ENCODE measurements at regions not wholly inside any gene's neighbourhood (a gene's known extent, or its start where the extent isn't known, plus 50 kb on each side); places are given as distances from the start of the nearest gene placed in this dataset.
"Not testable (repeated sequence)": the region's sequence is repeated elsewhere in the genome, so short reads cannot be mapped to it uniquely, and the experiment has no call there.

DNA sequence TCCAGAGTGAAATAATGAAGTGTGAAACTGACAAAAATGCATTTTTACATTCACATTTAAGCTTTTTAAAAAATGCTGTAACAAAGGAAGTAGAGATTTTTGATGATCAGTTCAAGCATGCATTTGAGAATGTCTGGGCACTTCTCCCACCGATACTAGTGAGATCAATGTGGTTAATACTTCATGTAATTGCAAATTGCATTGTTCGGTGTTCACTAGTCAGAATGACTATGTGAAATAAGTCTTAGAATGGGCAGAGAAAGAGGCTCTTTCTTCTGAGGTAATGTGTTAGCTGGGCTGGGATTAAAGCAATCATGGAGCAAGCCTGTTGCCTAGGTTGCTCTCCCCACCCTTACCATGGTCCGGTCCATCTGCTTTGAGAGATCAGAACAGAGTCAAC is 587.0 kb upstream of the GRM7 start:
- no peak for DNase-seq (ENCODE audit: low spot score)

DNA sequence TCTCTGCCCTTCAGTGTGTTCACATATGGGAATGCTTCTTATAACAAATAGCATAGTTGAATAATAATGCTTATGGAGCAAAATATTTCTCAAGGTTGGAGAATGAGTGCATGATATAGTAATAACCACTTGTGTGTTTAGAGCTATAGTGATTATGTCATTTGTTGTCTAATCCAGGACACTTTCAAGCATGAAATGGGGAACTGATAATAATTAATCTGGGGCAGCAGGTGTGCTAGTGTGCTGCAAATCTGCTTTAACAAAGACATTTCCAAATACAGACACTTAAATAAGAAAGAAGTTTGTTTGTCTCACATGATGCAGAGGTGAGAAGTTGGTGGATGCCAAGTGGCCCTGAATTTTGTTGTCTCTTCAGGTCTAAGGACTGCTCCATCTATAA is 579.3 kb upstream of the GRM7 start:
- DNase-seq (ENCODE audit: low spot score), result no peak

- DNase-seq (ENCODE audit: low spot score), result no peak
These were observed 578.0 kb upstream of the GRM7 start for GRCh38 chr3:6282918-6283317.

GRCh38 chr3:6287088-6287875 is 573.6 kb upstream of the GRM7 start:
- DNase-seq (ENCODE audit: low spot score), result no peak

DNA sequence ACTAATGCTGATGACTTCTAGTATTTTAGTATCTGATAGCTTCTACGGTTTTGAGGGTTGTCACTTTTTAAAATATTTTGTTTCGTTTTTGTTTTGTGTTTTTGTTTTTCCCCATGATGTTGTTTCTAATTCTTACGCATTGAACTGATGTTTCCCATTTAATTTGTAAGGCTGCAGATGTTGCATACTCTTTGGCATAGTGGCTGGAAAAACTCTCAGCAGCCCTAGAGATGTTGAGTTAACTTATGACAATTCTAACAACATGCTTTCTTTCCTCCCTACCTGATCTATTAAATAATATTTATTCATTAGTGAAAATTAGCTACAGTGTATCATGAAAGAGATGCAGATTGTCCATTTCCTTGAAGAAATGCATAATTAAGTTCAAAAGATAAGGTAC is 559.3 kb upstream of the GRM7 start:
- no peak for DNase-seq (ENCODE audit: low spot score)

- no peak for DNase-seq (ENCODE audit: low spot score)
These were observed 545.0 kb upstream of the GRM7 start for GRCh38 chr3:6315906-6316305.

- no peak for DNase-seq (ENCODE audit: low spot score)
These were observed 538.9 kb upstream of the GRM7 start for GRCh38 chr3:6321999-6322398.

- no peak for DNase-seq (ENCODE audit: low spot score)
These were observed 534.1 kb upstream of the GRM7 start for GRCh38 chr3:6326771-6327170.

DNA sequence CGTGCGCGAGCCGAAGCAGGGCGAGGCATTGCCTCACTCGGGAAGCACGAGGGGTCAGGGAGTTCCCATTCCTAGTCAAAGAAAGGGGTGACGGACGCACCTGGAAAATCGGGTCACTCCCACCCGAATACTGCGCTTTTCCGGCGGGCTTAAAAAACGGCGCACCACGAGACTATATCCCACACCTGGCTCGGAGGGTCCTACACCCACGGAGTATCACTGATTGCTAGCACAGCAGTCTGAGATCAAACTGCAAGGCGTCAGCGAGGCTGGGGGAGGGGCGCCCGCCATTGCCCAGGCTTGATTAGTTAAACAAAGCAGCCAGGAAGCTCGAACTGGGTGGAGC is 520.0 kb upstream of the GRM7 start:
- not testable (repeated sequence) for DNase-seq (ENCODE audit: low spot score)

DNA sequence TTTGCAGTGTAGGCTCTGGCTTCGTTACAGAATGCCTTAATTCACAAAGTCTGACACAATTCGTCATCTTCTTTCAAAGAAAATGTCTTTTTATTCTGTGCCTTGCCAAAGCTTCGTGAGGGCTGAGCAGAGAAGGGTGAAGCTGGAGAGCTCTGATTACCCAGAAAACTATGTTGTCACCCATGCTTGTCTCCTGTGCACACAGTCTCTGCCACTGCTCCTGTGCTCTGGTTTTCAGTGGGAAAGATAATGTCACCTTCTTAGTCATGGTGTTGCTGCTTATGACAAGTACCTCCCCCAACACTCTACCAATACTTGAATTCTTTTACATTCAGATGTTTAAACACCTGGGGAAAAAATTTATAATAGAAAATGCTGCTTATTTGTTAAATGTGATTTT is 509.2 kb upstream of the GRM7 start:
- DNase-seq (ENCODE audit: low spot score), result no peak

GRCh38 chr3:6354653-6355052 is 506.3 kb upstream of the GRM7 start:
- no peak for DNase-seq (ENCODE audit: low spot score)

DNA sequence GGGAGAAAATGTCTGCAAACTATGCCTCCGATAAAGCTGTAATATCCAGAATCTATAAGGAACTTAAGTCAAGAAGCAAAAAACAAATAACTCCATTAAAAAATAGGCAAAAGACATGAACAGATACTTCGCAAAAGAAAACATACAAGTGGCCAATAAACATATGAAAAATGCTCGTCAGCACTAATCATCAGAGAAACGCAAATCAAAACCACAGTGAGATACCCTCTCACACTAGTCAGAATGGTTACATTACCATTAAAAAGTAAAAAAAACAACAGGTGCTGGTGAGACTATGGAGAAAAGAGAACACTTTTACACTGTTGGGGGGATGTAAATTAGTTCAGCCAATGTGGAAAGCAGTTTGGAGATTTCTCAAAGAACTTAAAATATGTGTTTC is 498.5 kb upstream of the GRM7 start:
- no peak for DNase-seq (ENCODE audit: low spot score)

DNA sequence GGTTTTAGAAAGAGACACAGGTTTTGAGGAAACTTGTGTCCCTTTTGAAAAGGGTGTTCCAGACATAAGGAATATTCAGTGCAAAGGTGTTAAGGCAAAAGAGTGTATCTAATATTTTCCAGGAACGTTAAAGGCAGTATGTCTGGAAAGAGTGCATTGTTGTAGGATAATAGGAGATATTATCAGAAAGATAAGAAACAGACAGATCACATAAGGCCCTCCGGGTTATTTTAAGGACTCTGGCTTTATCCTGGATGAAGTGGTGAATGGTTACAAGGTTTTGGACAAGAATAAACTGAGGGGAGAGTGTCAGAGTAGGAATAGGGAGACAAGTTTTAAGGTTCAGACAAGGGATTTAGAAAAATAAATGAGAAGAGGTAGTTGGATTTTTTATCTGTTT is 493.7 kb upstream of the GRM7 start:
- DNase-seq (ENCODE audit: low spot score), result no peak

DNA sequence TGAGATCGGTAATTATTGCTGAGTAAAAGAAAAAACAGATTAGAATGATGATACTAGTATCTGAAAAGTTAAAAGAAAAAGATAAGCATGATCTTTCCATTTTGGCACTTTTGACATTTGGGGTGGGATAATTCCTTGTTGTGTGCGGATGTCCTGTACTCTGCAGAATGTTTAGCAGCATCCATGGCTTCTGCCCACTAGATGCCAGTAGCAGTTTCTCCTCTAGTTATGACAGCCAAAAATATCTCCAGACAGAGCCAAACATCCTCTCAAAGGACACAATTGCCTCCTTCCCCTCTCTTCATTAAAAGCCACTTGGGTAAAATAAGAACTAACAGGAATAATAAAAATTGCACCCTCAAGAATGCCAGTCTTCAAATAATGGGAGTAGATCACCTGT is 468.8 kb upstream of the GRM7 start:
- DNase-seq (ENCODE audit: low spot score), result no peak

GRCh38 chr3:6394944-6395343 is 466.0 kb upstream of the GRM7 start:
- DNase-seq (ENCODE audit: low spot score), result no peak

- DNase-seq (ENCODE audit: low spot score), result no peak
These were observed 464.3 kb upstream of the GRM7 start for GRCh38 chr3:6396631-6397030.

DNA sequence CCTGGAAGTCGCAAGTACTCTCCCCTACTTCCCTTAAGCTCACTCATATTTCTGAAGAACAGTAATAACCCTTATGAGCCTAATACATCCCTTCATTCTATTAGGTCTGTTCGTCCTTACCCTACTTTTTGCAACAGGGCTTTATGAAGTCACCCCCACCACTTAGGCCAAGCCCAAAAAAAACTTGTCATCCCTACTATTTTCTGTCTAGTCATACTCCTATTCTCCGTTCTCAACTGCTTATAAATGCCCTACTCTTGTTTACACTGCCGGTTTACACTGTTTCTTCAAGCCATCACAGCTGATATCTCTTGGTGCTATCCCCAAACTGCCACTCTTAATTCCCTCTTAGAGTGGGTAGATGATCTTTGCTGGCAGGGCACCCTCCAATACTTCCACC is 458.2 kb upstream of the GRM7 start:
- DNase-seq (ENCODE audit: low spot score), result not testable (repeated sequence)

DNA sequence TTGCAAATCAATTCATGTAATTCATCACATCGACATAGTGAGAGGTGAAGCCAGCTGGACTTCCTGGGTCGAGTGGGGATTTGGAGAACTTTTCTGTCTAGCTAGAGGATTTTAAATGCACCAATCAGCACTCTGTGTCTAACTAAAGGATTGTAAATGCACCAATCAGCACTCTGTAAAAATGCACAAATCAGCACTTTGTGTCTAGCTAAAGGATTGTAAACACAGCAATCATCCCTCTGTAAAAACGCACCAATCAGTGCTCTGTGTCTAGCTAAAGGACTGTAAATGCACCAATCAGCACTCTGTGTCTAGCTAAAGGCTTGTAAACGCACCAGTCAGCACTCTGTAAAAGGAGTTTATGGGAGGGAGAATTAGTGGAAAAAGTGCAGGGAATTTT is 454.0 kb upstream of the GRM7 start:
- not testable (repeated sequence) for DNase-seq (ENCODE audit: low spot score)

DNA sequence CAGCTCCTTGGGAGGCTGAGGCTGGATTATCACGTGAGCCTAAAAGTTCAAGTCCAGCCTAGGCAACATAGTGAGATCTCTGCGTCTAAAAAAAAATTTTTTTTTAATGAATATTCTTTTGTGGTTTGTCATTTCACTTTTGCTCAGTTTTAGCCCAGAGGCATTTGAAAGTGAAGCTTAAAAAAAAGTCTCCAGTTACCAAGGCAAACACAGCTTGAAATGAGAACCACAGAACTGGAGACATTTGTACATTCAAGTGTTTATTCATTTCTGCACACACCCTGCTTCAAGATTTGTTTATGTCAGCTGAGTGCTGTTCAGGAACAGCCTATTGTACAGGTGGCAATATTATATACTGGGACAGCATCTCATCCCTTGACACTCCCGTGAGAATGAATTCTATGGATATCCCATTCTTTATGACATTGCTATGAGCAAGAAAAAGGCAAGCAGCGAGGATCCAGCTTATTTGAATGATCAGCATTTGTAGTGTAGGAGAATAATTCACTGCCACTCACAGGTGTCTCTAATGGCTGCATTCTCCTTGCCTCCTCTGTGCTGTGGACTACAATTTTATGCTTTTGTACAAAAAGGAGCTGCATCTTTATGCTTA is 444.8 kb upstream of the GRM7 start:
- DNase-seq (ENCODE audit: low spot score), result no peak

GRCh38 chr3:6417174-6417573 is 443.7 kb upstream of the GRM7 start:
- no peak for DNase-seq (ENCODE audit: low spot score)

DNA sequence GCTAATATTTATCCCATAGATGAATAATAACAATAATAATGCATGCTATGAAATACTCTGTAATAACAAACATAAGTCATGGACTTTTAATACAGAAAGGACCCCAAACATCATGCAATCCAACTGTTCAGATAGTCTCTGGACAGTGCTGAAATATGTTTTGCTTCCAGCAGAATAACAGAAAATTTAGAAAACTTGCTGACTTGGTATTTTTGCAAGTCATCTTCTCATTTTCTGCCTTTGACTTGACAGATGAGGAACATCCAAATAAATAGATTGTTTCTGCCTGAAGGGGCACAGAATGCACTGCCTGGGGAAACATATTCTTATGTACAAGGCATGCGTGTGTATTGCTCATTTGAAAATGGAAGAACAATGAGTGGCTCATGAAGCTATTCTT is 442.4 kb upstream of the GRM7 start:
- DNase-seq (ENCODE audit: low spot score), result no peak

- no peak for DNase-seq (ENCODE audit: low spot score)
These were observed 439.1 kb upstream of the GRM7 start for GRCh38 chr3:6421666-6422445.

DNA sequence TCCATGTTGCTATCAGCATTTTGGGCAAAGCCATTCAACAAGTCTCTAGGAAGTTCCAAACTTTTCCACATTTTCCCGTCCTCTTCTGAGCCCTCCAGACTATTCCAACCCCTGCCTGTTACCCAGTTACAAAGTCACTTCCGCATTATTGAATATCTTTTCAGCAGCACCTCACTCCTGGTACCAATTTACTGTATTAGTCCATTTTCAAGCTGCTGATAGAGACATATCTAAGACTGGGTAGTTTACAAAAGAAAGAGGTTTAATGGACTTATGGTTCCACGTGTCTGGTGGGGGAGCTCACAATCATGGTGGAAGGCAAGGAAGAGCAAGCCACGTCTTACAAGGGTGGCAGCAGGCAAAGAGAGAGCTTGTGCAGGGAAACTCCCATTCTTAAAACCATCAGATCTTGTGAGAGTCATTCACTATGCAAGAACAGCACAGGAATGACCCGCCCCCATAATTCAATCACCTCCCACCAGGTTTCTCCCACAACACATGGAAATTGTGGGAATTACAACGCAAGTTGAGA is 435.6 kb upstream of the GRM7 start:
- no peak for DNase-seq (ENCODE audit: low spot score)

Measured in germinal center (tissue), 1 donor.